ENCODE measurements at regions not wholly inside any gene's neighbourhood (a gene's known extent, or its start where the extent isn't known, plus 50 kb on each side); places are given as distances from the start of the nearest gene placed in this dataset.

- no peak for DNase-seq (ENCODE audit: low spot score in 2 of 2, unreplicated experiment in 2 of 2)
- no peaks in the 10 kb centered on the region for H3K36me3 Mint-ChIP-seq
- TF ChIP-seq CTCF (IDR thresholded peaks at IDR 0.05; ENCODE audit: unreplicated experiment), result no peak
- no peak overlapping the region for H3K27ac Mint-ChIP-seq
- H3K4me3 Mint-ChIP-seq, result no peak overlapping the region
- H3K4me1 Mint-ChIP-seq, result peaks cover 34% of the 10 kb centered on the region
- H3K27me3 Mint-ChIP-seq (ENCODE audit: low read depth), result peaks cover 10% of the 10 kb centered on the region
- no peaks in the 10 kb centered on the region for H3K9me3 Mint-ChIP-seq
These were observed 168.3 kb downstream of the UXS1 start for GRCh38 chr2:106025796-106026195.

- no peak overlapping the region for H3K27ac Mint-ChIP-seq
- peaks cover 30% of the 10 kb centered on the region for H3K4me1 Mint-ChIP-seq
- DNase-seq (ENCODE audit: low spot score in 2 of 2, unreplicated experiment in 2 of 2), result no peak
- TF ChIP-seq CTCF (IDR thresholded peaks at IDR 0.05; ENCODE audit: unreplicated experiment), result no peak
- peaks cover 10% of the 10 kb centered on the region for H3K27me3 Mint-ChIP-seq (ENCODE audit: low read depth)
- H3K9me3 Mint-ChIP-seq, result no peaks in the 10 kb centered on the region
- H3K4me3 Mint-ChIP-seq, result no peak overlapping the region
- H3K36me3 Mint-ChIP-seq, result no peaks in the 10 kb centered on the region
These were observed 172.5 kb downstream of the UXS1 start for GRCh38 chr2:106021662-106022028.

- no peak for DNase-seq (ENCODE audit: low spot score in 2 of 2, unreplicated experiment in 2 of 2)
- H3K4me1 Mint-ChIP-seq, result peaks cover 24% of the 10 kb centered on the region
- no peak overlapping the region for H3K4me3 Mint-ChIP-seq
- H3K9me3 Mint-ChIP-seq, result no peaks in the 10 kb centered on the region
- no peak overlapping the region for H3K27ac Mint-ChIP-seq
- peaks cover 10% of the 10 kb centered on the region for H3K27me3 Mint-ChIP-seq (ENCODE audit: low read depth)
- no peaks in the 10 kb centered on the region for H3K36me3 Mint-ChIP-seq
- TF ChIP-seq CTCF (IDR thresholded peaks at IDR 0.05; ENCODE audit: unreplicated experiment), result no peak
These were observed 173.1 kb downstream of the UXS1 start for GRCh38 chr2:106020821-106021661.

- Mint-ChIP-seq H3K36me3 (no peaks in the 10 kb centered on the region), H3K4me3 (no peak overlapping the region), H3K27ac (peak overlapping the region; percentile 54), H3K4me1 (peaks cover 16% of the 10 kb centered on the region), H3K27me3 (ENCODE audit: low read depth) (peaks cover 7% of the 10 kb centered on the region), H3K9me3 (no peaks in the 10 kb centered on the region)
- no peak for TF ChIP-seq CTCF (IDR thresholded peaks at IDR 0.05; ENCODE audit: unreplicated experiment)
- no peak for DNase-seq (ENCODE audit: low spot score in 2 of 2, unreplicated experiment in 2 of 2)
These were observed 174.1 kb downstream of the UXS1 start for GRCh38 chr2:106020032-106020431.

GRCh38 chr2:106018141-106018540 is 176.0 kb downstream of the UXS1 start:
- no peaks in the 10 kb centered on the region for H3K36me3 Mint-ChIP-seq
- TF ChIP-seq CTCF (IDR thresholded peaks at IDR 0.05; ENCODE audit: unreplicated experiment), result no peak
- H3K27ac Mint-ChIP-seq, result no peak overlapping the region
- no peak for DNase-seq (ENCODE audit: low spot score in 2 of 2, unreplicated experiment in 2 of 2)
- no peaks in the 10 kb centered on the region for H3K27me3 Mint-ChIP-seq (ENCODE audit: low read depth)
- peaks cover 16% of the 10 kb centered on the region for H3K4me1 Mint-ChIP-seq
- no peaks in the 10 kb centered on the region for H3K9me3 Mint-ChIP-seq
- H3K4me3 Mint-ChIP-seq, result no peak overlapping the region
